ENCODE measurements at regions not wholly inside any gene's neighbourhood (a gene's known extent, or its start where the extent isn't known, plus 50 kb on each side); places are given as distances from the start of the nearest gene placed in this dataset.

DNA sequence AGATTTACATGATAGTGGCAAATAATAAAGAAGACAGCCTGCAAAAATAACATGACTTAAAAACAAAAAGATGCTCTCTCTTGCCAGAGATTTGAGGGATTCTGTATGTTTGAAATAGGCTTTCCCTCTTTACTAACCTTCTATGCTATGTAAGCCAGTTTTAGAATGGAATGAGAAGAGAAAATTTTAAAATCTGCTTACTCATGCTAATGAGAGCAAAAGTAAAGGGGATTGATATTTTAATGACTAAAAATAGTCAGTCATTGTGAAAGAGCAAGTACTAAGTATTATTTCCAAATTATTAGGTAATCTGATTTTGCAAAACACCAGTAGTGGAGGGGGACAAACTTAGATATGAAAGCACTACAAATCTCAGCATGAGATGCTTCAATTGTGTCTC is 563.3 kb upstream of the ADGRB3 start:
- CTCF ChIA-PET = no interaction called here
- H3K4me3 ChIP-seq (ENCODE audit: low read depth, low read length) = no peak overlapping the region
- TF ChIP-seq ZNF341 (tag by site-specific recombination; IDR thresholded peaks at IDR 0.05; ENCODE audit: low read depth) = no peak
- TF ChIP-seq ZBTB7A (tag by site-specific recombination; IDR thresholded peaks at IDR 0.05; ENCODE audit: low read depth) = no peak
- TF ChIP-seq, protein P1, sequence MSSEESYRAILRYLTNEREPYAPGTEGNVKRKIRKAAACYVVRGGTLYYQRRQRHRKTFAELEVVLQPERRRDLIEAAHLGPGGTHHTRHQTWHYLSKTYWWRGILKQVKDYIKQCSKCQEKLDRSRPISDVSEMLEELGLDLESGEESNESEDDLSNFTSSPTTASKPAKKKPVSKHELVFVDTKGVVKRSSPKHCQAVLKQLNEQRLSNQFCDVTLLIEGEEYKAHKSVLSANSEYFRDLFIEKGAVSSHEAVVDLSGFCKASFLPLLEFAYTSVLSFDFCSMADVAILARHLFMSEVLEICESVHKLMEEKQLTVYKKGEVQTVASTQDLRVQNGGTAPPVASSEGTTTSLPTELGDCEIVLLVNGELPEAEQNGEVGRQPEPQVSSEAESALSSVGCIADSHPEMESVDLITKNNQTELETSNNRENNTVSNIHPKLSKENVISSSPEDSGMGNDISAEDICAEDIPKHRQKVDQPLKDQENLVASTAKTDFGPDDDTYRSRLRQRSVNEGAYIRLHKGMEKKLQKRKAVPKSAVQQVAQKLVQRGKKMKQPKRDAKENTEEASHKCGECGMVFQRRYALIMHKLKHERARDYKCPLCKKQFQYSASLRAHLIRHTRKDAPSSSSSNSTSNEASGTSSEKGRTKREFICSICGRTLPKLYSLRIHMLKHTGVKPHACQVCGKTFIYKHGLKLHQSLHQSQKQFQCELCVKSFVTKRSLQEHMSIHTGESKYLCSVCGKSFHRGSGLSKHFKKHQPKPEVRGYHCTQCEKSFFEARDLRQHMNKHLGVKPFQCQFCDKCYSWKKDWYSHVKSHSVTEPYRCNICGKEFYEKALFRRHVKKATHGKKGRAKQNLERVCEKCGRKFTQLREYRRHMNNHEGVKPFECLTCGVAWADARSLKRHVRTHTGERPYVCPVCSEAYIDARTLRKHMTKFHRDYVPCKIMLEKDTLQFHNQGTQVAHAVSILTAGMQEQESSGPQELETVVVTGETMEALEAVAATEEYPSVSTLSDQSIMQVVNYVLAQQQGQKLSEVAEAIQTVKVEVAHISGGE (tag by site-specific recombination; conservative IDR thresholded peaks at IDR 0.05; ENCODE audit: low read depth) = no peak
- TF ChIP-seq, protein P2, sequence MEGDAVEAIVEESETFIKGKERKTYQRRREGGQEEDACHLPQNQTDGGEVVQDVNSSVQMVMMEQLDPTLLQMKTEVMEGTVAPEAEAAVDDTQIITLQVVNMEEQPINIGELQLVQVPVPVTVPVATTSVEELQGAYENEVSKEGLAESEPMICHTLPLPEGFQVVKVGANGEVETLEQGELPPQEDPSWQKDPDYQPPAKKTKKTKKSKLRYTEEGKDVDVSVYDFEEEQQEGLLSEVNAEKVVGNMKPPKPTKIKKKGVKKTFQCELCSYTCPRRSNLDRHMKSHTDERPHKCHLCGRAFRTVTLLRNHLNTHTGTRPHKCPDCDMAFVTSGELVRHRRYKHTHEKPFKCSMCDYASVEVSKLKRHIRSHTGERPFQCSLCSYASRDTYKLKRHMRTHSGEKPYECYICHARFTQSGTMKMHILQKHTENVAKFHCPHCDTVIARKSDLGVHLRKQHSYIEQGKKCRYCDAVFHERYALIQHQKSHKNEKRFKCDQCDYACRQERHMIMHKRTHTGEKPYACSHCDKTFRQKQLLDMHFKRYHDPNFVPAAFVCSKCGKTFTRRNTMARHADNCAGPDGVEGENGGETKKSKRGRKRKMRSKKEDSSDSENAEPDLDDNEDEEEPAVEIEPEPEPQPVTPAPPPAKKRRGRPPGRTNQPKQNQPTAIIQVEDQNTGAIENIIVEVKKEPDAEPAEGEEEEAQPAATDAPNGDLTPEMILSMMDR (tag by site-specific recombination; IDR thresholded peaks at IDR 0.05) = no peak
- TF ChIP-seq, protein P3, sequence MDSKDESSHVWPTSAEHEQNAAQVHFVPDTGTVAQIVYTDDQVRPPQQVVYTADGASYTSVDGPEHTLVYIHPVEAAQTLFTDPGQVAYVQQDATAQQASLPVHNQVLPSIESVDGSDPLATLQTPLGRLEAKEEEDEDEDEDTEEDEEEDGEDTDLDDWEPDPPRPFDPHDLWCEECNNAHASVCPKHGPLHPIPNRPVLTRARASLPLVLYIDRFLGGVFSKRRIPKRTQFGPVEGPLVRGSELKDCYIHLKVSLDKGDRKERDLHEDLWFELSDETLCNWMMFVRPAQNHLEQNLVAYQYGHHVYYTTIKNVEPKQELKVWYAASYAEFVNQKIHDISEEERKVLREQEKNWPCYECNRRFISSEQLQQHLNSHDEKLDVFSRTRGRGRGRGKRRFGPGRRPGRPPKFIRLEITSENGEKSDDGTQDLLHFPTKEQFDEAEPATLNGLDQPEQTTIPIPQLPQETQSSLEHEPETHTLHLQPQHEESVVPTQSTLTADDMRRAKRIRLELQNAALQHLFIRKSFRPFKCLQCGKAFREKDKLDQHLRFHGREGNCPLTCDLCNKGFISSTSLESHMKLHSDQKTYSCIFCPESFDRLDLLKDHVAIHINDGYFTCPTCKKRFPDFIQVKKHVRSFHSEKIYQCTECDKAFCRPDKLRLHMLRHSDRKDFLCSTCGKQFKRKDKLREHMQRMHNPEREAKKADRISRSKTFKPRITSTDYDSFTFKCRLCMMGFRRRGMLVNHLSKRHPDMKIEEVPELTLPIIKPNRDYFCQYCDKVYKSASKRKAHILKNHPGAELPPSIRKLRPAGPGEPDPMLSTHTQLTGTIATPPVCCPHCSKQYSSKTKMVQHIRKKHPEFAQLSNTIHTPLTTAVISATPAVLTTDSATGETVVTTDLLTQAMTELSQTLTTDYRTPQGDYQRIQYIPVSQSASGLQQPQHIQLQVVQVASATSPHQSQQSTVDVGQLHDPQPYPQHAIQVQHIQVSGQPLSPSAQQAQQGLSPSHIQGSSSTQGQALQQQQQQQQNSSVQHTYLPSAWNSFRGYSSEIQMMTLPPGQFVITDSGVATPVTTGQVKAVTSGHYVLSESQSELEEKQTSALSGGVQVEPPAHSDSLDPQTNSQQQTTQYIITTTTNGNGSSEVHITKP (tag by site-specific recombination; IDR thresholded peaks at IDR 0.05) = no peak
- no peak for TF ChIP-seq ZNF596 (tag by site-specific recombination; IDR thresholded peaks at IDR 0.05)
- no peak for TF ChIP-seq FEZF1 (tag by site-specific recombination; IDR thresholded peaks at IDR 0.05)
- TF ChIP-seq ZNF24 (tag by site-specific recombination; IDR thresholded peaks at IDR 0.05) = no peak
- TF ChIP-seq SP7 (tag by site-specific recombination; IDR thresholded peaks at IDR 0.05) = no peak
- TF ChIP-seq, protein P4, sequence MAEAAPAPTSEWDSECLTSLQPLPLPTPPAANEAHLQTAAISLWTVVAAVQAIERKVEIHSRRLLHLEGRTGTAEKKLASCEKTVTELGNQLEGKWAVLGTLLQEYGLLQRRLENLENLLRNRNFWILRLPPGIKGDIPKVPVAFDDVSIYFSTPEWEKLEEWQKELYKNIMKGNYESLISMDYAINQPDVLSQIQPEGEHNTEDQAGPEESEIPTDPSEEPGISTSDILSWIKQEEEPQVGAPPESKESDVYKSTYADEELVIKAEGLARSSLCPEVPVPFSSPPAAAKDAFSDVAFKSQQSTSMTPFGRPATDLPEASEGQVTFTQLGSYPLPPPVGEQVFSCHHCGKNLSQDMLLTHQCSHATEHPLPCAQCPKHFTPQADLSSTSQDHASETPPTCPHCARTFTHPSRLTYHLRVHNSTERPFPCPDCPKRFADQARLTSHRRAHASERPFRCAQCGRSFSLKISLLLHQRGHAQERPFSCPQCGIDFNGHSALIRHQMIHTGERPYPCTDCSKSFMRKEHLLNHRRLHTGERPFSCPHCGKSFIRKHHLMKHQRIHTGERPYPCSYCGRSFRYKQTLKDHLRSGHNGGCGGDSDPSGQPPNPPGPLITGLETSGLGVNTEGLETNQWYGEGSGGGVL (tag by site-specific recombination; IDR thresholded peaks at IDR 0.05) = no peak
- TF ChIP-seq ZNF558 (tag by site-specific recombination; IDR thresholded peaks at IDR 0.05) = no peak
- no peak overlapping the region for H3K27ac ChIP-seq (ENCODE audit: extremely low read depth, low read depth, low read length)
- POLR2A ChIA-PET = no interaction called here
- H3K4me1 ChIP-seq (ENCODE audit: control insufficient read depth, insufficient read depth, low read length) = no peaks in the 10 kb centered on the region
- no peaks in the 10 kb centered on the region for H3K36me3 ChIP-seq (ENCODE audit: control insufficient read depth in 2 of 2, insufficient read depth in 1 of 2, low read length in 2 of 2)
- no peaks in the 10 kb centered on the region for H3K9me3 ChIP-seq (ENCODE audit: control insufficient read depth, insufficient read depth, low read depth, low read length)

DNA sequence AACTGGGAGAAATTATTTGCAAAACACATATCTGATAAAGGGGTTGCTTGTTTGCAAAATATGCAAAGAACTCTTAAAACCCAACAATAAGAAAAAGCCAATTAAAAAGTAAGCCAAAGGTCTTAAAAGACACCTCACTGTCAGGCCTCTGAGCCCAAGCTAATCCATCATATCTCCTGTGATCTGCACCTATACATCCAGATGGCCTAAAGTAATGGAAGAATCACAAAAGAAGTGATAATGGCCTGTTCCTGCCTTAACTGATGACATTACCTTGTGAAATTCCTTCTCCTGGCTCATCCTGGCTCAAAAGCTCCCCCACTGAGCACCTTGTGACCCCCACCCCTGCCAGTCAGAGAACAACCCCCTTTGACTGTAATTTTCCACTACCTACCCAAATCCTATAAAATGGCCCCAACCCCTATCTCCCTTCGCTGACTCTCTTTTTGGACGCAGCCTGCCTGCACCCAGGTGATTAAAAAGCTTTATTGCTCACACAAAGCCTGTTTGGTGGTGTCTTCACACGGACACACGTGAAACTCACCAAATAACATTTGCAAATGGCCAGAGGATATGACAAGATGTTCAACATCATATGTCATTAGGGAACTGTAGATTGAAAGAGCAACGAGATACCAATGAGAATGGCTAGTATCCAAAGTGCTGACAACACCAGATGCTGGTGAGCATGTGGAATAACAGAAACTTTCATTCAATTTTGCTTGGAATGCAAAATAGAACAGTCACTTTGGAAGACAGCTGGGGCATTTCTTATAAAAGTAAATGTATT is 565.0 kb upstream of the ADGRB3 start:
- H3K4me1 ChIP-seq (ENCODE audit: control insufficient read depth, insufficient read depth, low read length) = no peaks in the 10 kb centered on the region
- H3K9me3 ChIP-seq (ENCODE audit: control insufficient read depth, insufficient read depth, low read depth, low read length) = no peaks in the 10 kb centered on the region
- ChIA-PET CTCF (no interaction called here), POLR2A (no interaction called here)
- H3K27ac ChIP-seq (ENCODE audit: extremely low read depth, low read depth, low read length) = no peak overlapping the region
- H3K4me3 ChIP-seq (ENCODE audit: low read depth, low read length) = no peak overlapping the region
- H3K36me3 ChIP-seq (ENCODE audit: control insufficient read depth in 2 of 2, insufficient read depth in 1 of 2, low read length in 2 of 2) = no peaks in the 10 kb centered on the region
- TF ChIP-seq KLF7 (tag by site-specific recombination; IDR thresholded peaks at IDR 0.05; ENCODE audit: borderline replicate concordance) (no peak), ZBTB48 (tag by site-specific recombination; IDR thresholded peaks at IDR 0.05) (no peak), ZNF621 (tag by site-specific recombination; IDR thresholded peaks at IDR 0.05) (no peak), ZNF521 (tag by site-specific recombination; IDR thresholded peaks at IDR 0.05) (no peak)

Data from HEK293 (cell line).